Activated CD4-positive, alpha-beta T cell treated with anti-CD3 and anti-CD28 coated beads, Interleukin-2, amount 50 U/mL, for 1 hour (primary cell): ENCODE measurements at regions not wholly inside any gene's neighbourhood (a gene's known extent, or its start where the extent isn't known, plus 50 kb on each side); places are given as distances from the start of the nearest gene placed in this dataset.
"Not testable (repeated sequence)": the region's sequence is repeated elsewhere in the genome, so short reads cannot be mapped to it uniquely, and the experiment has no call there.

Source experiments
- DNase-seq: peaks from one replicate; pipeline ENCODE4 v3.0.0-alpha.2; 2020

DNA sequence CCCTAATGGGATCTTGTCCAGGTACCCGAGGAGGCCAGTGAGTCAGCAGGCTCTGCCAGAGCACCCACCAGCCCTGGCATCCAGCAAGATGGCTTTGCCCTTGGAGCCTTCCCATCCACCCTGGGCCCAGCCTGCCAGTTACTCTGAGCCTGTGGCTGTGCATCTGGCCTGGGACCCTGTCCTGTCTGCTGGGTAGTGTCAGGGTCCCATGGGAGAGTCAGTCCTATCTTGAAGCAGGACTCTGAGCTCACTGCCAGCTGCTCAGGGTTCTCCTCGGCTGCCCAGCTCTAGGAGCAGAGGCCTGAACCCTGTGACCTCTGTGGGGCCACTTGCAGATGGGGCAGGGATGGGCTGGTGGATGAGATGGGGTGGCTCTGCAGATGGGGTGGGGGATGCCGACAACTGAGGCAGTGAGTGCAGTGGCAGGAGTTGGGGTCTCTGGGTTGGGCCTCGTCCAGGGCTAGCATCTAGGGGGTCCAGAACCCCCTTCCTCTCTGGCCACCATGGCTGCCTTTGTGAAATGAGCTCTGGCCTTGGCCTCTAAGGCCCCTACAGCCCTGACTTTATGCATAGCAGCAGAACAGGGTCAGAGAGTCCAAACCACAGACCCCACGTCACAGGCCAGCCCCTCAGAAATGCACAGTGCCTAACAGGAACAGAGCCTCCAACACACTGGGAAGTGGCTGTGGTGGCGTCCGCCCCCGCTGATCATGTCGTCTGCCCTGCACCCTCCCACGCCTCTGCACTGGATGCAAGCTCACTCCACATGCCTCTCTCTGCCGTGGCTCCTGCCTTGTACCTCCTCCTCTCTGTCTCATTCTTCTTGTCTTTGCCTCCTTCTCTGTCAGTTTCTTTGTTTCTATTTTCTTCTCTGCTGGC, 88.1 kb upstream of the RET start:
- no peak for DNase-seq

DNA sequence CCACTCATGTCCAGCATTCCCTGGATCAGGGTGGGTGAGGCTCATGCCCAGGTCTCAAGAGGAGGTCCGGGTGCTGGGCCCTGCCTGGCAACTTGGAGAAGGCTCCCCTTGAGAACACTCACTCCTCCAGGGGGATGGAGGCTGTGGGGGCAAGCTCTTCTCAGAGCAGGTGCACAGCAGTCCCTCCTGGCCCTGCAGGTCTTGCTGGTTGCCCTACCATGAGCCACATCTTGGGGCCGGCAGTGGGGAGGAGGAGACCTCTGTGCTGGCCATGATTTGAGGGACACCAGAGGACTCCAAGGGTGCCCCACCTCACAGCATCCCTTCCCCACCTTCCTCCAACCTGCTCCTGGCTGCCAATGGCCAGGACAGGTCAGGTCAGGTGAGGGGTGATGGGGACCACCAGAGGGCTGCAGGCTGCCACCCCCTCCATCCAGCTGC, 87.4 kb upstream of the RET start:
- DNase-seq: no peak

GRCh38 chr10:42990016-42990720, 86.7 kb upstream of the RET start:
- DNase-seq: no peak

DNA sequence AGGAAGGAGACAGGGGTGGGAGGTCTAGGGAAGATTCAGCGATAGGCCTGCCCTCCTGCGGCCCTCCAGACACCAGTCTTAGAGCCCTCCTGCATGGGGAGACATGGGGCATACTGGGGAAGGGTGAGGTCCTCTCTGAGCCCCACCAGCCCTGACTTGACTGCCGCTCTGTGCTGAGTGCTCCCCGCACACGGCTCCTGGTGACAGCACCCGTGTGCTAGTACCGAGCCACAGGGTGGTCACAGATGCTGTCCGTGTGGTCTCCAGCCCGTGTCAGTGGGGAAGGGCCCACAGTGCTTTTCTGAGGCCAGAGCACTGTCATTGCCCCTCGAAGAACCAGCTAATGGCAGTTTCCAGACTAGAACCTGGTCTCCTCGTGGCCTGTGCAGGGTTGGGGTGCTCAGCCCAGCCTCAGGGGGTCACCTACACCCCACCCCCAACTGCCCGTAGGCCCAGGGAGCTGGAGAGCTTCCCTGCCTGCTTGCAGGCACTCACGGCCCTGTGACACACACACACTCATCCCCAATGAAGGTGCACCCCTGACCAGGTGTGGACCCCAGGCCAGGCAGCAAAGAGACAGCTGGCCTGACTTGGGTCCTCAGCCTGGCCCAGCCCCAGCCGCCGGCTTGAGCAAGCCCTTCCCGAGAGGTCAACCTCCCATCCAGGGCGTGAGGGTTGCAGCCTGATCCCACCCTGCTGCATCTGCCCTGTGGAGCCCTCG, 86.0 kb upstream of the RET start:
- DNase-seq: no peak

DNA sequence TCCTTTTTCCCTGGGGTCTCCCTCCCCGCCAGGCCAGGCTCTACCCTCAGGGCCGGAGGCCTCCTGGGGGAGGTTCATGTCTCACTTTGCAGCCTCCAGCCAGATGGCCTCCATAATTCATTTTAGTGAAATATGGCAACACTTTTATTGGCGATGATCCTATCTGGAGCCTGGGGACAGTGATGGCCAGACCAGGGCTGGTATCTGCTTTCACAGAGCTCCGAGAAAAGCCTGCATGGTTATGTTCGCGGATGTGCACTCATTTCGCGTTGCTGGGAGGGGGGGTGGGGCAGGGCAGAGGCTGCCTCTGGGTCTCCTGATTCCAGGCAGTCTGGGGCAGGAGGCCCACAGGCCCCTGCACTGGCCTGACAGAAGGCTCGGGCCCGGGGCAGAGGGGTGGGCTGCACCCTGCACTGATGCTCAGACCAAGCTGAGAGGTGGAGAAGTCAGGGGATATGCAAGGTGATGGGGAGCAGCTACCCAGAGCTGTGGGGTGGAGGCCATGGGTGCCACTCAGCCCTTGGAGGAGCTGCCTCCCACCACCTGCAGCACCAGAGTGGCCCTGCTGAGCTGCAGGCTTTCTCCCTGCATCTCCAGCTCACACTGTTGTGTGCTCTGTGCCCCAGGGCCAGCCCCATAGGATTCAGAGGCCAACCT, 85.3 kb upstream of the RET start:
- DNase-seq: no peak

GRCh38 chr10:42992156-42992956, 84.5 kb upstream of the RET start:
- DNase-seq: no peak

DNA sequence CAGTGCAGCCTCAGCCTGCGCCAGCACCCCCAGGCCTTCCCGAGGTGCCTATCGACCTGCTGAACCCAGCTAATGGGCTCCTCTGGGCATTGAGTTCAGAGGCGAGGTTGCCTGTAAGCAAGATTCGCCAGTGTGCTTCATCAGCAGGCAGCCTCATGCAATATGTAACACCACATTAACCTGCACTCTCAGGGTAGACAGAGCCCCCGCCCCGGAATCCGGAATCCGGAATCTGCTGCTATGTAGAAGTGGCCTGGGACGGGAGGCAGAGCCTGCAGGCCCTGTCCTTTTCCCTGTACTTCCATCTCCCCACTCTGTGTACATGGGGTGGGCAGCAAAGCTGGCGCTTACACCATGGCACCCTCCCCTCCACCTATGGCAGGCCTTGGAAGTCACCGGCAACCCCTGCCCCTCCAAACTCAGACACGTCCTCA, 83.9 kb upstream of the RET start:
- no peak for DNase-seq

GRCh38 chr10:42994909-42995308, 82.0 kb upstream of the RET start:
- not testable (repeated sequence) for DNase-seq

- DNase-seq: no peak
These were observed 81.3 kb upstream of the RET start for GRCh38 chr10:42995537-42995936.

DNA sequence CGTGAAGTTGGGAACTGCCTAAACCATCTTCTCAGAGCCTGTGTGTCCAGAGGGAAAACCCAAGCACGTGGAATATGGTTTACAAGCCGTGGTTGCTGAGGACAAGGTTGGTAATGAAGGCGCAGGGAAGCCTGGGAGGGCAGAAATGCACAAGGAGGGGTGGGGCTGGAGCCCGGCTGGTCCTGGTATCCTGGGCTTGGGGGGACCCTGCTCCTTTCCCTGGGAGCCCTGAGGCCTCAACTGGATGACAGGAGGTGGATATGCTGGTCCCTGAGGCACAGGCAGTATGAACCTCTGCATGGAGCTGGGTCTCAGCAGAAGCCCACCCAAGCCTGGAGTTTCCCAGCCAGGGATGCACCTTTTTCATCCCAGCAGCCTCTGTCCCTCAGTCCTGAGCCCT, 80.3 kb upstream of the RET start:
- no peak for DNase-seq

DNA sequence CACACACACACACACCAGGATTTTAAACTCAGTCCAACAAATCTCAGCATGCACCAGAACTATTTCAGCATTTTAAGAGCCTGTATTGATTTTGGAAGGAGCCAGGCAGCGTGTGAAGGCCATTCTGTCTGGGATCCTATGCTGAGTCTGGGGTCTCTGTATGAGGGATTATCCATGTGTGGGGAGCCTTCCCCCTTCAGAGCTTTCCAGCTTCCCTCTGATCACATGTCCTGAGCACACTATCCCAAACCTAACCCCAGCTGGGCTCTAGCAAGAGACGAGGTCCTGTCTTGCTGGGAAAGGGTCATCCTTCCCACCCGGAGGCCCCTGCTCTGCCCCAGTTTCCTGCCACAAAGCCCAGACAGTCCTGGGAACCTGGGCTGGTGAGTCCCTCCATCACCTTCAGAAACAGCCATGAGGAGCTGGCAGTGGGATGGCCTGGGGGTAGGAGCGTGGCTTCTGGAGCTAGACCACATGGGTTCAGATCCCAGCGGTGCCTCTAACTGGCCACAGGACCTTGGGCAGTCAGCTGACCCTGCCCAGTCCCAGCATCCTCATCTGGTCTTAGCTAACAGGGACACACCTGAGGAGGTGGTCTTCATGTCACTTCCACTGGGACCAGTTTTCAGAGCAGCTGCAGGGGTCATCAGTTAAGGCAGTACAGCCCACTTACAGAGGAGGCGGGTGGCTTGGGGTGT, 79.6 kb upstream of the RET start:
- no peak for DNase-seq

GRCh38 chr10:42997849-42998165, 79.1 kb upstream of the RET start:
- DNase-seq: no peak

DNA sequence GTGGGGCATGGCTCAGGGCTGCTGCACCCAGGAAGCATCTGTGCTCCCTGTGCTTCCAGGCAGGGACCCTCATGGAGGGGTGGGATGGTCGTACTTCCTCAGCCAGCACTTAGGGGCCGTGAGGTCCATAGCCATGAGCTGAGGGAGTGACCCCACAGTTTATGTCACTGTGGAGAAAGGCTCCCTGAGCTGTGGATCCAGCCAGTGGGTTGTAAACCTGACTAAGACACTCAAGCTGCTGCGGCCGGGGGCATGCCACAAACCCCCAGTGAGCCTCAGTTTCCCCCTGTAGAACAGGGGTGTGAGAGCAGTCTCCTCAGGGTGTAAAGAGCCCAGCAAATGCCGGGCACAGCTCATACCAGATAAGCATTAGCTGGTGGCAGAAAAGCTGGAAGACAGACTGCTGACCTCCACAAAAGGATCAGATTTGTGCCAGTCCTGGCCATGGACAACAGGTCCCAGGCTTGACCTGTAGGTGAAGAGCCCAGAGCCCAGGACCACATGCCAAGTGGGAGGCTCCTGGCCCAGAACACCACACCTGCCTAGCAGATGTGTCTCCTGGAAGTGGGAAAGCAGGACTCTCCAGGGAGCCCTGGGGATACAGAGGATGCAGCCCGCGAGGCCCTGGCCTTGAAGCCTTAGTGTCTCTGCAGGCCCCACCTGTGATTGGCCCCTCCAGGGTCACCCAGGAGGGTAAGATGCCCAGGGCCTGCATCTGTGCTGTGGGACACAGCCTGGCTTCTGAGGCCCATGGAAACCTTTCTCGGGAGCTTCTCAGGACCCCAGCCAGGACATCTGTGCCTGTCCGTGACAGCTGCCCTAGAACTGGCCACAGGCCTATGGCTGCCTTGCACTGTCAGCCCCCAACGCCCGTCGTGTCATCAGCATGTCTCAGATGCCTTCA, 78.1 kb upstream of the RET start:
- no peak for DNase-seq

DNA sequence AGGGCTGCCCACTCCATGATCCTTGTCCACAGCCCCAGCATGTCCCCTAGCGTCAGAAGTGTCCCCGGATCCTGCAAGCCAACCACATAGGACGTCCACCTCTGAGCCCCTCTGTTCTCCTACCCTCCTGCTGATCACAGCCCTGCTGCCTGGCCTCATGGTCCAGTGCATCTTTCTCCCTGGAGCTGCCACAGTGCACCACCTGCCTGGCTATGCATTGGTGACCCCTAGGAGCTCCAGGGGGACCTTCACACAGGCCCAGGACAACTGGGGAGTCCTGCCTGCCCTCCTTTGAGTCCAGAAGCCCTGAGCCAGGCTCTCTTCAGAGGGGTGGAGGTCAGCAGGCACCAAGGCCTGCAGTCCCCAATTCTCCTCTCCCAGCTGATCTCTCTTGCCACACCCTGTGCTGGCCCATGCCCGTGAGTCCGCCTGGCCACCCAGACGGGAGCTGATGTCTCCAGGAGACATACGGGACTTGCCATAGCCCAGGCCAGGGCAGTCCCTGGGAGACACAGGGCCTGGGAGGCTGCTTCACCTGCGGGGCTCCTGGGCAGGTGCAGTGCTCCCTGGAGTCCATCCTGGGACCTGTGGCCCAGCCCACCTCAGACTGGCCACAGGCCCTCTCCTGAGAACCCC, 77.4 kb upstream of the RET start:
- DNase-seq: no peak

DNA sequence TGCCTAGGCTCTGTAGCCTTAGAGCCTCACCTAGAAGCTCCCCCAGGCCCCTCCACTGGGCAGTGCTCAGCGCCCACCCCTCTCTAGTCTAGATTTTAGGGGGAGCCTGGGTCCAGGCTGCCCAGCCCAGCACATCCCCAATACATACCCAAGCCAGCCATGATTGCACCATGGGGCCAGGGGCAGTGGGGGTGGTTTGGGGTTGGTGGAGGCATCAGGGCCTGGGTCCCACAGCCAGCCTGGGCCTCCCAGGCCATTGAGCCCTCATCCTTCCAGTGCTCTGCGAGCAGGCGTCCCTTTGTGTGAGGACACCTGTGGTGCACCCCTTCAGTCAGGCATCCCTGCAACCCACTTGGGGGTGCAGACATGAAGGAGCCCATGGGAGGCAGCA, 76.9 kb upstream of the RET start:
- DNase-seq: no peak

- DNase-seq: no peak
These were observed 76.0 kb upstream of the RET start for GRCh38 chr10:43000651-43001426.

DNA sequence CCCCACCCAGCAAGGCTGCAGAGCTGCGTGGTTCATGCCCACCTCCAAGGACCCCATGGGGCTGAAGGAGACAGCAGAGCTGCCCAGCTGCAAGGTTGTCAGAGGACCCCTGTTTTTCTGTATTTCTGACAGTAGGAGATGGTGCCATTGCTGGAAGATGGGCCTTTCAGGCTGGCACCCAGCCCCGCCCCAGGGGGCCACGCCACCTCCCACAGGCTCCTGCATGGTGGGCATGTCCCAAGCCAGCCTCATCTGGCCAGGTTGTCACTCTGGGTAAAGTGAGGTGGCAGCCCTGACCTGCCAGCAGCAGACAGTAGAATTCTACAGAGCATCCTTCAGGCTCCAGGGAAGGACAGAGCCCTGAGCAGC, 75.5 kb upstream of the RET start:
- DNase-seq: no peak

- no peak for DNase-seq
These were observed 74.3 kb upstream of the RET start for GRCh38 chr10:43002596-43002995.

DNA sequence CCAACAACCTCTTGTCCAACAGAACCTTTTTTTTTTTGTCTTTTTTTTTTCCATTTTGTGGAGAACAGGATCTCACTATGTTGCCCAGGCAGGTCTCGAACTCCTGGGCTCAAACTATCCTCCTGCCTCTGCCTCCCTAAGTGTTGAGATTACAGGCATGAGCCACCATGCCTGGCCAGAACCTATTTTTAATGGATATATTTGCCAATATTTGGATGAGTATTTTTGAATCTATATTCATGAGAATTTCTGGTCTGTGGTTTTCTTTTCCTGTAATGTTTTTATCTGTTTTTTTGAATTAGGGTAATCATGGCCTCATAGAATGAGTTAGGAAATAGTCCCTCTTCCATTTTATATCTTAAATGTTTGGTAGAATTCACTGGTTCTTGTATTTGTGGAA, 70.4 kb upstream of the RET start:
- no peak for DNase-seq
